HL-60 (cell line): ENCODE measurements at regions not wholly inside any gene's neighbourhood (a gene's known extent, or its start where the extent isn't known, plus 50 kb on each side); places are given as distances from the start of the nearest gene placed in this dataset.

Experiments
- DNase-seq, 2 experiments: peaks; one replicate each; pipeline ENCODE4 v3.0.0-alpha.2; 2010 to 2020; ENCODE audit warnings: low read depth in 1 of 2, low spot score in 1 of 2
- H3K27ac ChIP-seq: fragments of 250-450 bp; sonication (Bioruptor Pico); replicated peaks from 2 replicates; pipeline ENCODE4 v1.5.1; 2020; ENCODE audit warnings: mild to moderate bottlenecking, moderate library complexity
- H3K27me3 ChIP-seq: fragments of 250-450 bp; sonication (Bioruptor Pico); 2 replicates; pipeline ENCODE4 v1.5.1; 2021; ENCODE audit warnings: mild to moderate bottlenecking, moderate library complexity; ENCODE audit not compliant: insufficient read depth, poor library complexity, severe bottlenecking
- H3K4me3 ChIP-seq: replicated peaks from 2 replicates; pipeline ENCODE4 v1.5.1; 2011; ENCODE audit warnings: mild to moderate bottlenecking, control low read depth, low read length; ENCODE audit not compliant: insufficient read depth
- CTCF ChIP-seq: IDR thresholded peaks from one replicate; pipeline ENCODE4 v1.5.1; 2011; ENCODE audit warnings: low read length, control low read depth, inconsistent platforms; ENCODE audit not compliant: insufficient read depth
- GABPA ChIP-seq: IDR thresholded peaks from 2 replicates; pipeline ENCODE4 v1.6.1; 2012; ENCODE audit warnings: low read depth
- POLR2AphosphoS5 ChIP-seq: IDR thresholded peaks from 2 replicates; pipeline ENCODE4 v1.6.1; 2012; ENCODE audit warnings: low read depth
- REST ChIP-seq: IDR thresholded peaks from 2 replicates; pipeline ENCODE4 v1.6.1; 2012; ENCODE audit warnings: low read depth; ENCODE audit not compliant: insufficient replicate concordance
- SPI1 ChIP-seq: IDR thresholded peaks from 2 replicates; pipeline ENCODE4 v1.6.1; 2012; ENCODE audit warnings: low read depth, mild to moderate bottlenecking, borderline replicate concordance

- no peaks in the 10 kb centered on the region for H3K27me3 ChIP-seq
- peak overlapping the region; percentile 67 for H3K27ac ChIP-seq
- TF ChIP-seq GABPA (no peak), CTCF (no peak), SPI1 (no peak), POLR2AphosphoS5 (no peak), REST (no peak)
- H3K4me3 ChIP-seq = peak overlapping the region; percentile 43
- DNase-seq = peak in 1 of 2 experiments; percentile 13
Measured at GRCh38 chr5:154683101-154683880, 71.9 kb upstream of the LARP1 start.

- no peak overlapping the region for H3K27ac ChIP-seq
- TF ChIP-seq POLR2AphosphoS5 (no peak), REST (no peak)
- no peak overlapping the region for H3K4me3 ChIP-seq
Measured at GRCh38 chr5:154679501-154679900, 75.7 kb upstream of the LARP1 start.

GRCh38 chr5:154677921-154678320, 77.3 kb upstream of the LARP1 start:
- no peak overlapping the region for H3K4me3 ChIP-seq
- H3K27me3 ChIP-seq = no peaks in the 10 kb centered on the region
- no peak overlapping the region for H3K27ac ChIP-seq
- TF ChIP-seq REST (no peak), CTCF (no peak), POLR2AphosphoS5 (no peak), GABPA (no peak), SPI1 (no peak)
- DNase-seq = peak; percentile 38 to 71

More at GRCh38 chr5:154679501-154679900, 75.7 kb upstream of the LARP1 start:
- no peak for DNase-seq
- H3K27me3 ChIP-seq = no peaks in the 10 kb centered on the region
